Vagina (tissue), 2 donors: ENCODE measurements at regions not wholly inside any gene's neighbourhood (a gene's known extent, or its start where the extent isn't known, plus 50 kb on each side); places are given as distances from the start of the nearest gene placed in this dataset.

Source experiments
- CTCF ChIP-seq, 3 experiments: fragments of 450-650 bp in 2 of 3; fragments of 200-600 bp in 1 of 3; sonication (generic) in 1 of 3; IDR thresholded peaks; one replicate each; pipeline ENCODE4 v1.5.1; 2017 to 2019; ENCODE audit warnings: antibody characterized with exemption in 3 of 3, mild to moderate bottlenecking in 2 of 3, moderate library complexity in 2 of 3
- POLR2A ChIP-seq, 2 donors: fragments of 450-650 bp; IDR thresholded peaks; one replicate each; pipeline ENCODE4 v1.6.1; 2017; ENCODE audit warnings: antibody characterized with exemption in 2 of 2, mild to moderate bottlenecking in 2 of 2, moderate library complexity in 2 of 2
- POLR2AphosphoS5 ChIP-seq, 2 donors: sonication (generic); formaldehyde crosslinking; IDR thresholded peaks; one replicate each; pipeline ENCODE4 v1.9.0; 2017; ENCODE audit warnings: antibody characterized with exemption in 2 of 2, mild to moderate bottlenecking in 2 of 2, low read depth in 1 of 2; ENCODE audit not compliant: insufficient read depth in 1 of 2

- TF ChIP-seq CTCF (IDR thresholded peaks at IDR 0.05): no peak
- no peak for TF ChIP-seq POLR2A (IDR thresholded peaks at IDR 0.05)
- TF ChIP-seq POLR2AphosphoS5 (IDR thresholded peaks at IDR 0.05; ENCODE audit: insufficient read depth in 1 of 2, low read depth in 1 of 2): no peak
Observed at GRCh38 chr16:48846277-48846676, 236.3 kb upstream of the N4BP1 start.
